ENCODE measurements at regions not wholly inside any gene's neighbourhood (a gene's known extent, or its start where the extent isn't known, plus 50 kb on each side); places are given as distances from the start of the nearest gene placed in this dataset.

DNA sequence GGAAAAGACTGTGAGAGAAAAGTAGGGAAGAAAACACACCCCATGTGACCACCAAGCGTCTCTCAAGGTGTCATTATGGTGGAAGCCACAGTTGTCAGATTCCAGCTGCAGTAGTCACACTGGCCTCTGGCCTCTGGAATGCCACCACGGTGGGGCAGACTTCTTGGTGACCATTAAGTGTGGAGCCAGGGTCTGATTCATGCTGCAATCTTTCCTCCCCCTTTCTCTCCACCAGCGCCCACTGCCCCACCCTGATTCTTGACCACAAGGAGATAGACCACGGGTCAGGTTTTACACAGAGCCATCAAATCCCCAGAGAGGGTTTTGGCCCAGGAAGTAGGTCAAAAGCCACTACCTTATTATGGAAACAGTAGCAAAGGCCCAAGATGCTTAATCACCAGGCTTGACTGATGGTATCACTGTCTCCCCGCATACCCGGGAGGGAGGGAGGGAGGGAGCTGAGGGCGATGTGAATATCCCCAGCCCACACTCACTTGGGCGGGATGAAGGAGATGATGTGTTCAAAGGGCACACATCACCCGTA, 52.7 kb upstream of the GRHL3 start:
- no peak for TF ChIP-seq CTCF (IDR thresholded peaks at IDR 0.05 in 8 of 11, conservative IDR thresholded peaks at IDR 0.05 in 3 of 11)
- TF ChIP-seq POLR2A (IDR thresholded peaks at IDR 0.05): no peak
- no peak for TF ChIP-seq POLR2AphosphoS5 (IDR thresholded peaks at IDR 0.05)

Data from spleen (tissue), 7 donors.